ENCODE measurements at regions not wholly inside any gene's neighbourhood (a gene's known extent, or its start where the extent isn't known, plus 50 kb on each side); places are given as distances from the start of the nearest gene placed in this dataset.

GRCh38 chr1:60959701-60960100 is 122.7 kb upstream of the NFIA start:
- no peak overlapping the region for H3K27ac ChIP-seq (ENCODE audit: low read length)
- no peaks in the 10 kb centered on the region for H3K27me3 ChIP-seq (ENCODE audit: insufficient read depth, low read depth, low read length)
- H3K9ac ChIP-seq (ENCODE audit: low read length) = no peak overlapping the region
- peaks cover 3% of the 10 kb centered on the region for H3K9me3 ChIP-seq (ENCODE audit: low read length)
- no peaks in the 10 kb centered on the region for H3K9me2 ChIP-seq (ENCODE audit: insufficient read depth, low read length)
- H3K4me3 ChIP-seq (ENCODE audit: low read length) = no peak overlapping the region
- H3K36me3 ChIP-seq (ENCODE audit: insufficient read depth, low read length) = no peaks in the 10 kb centered on the region
- no peaks in the 10 kb centered on the region for H4K20me1 ChIP-seq (ENCODE audit: insufficient read depth)
- no peak overlapping the region for H3K4me2 ChIP-seq (ENCODE audit: low read length)
- H3F3A ChIP-seq (ENCODE audit: insufficient read depth, low read length, poor library complexity, severe bottlenecking) = no peaks in the 10 kb centered on the region
- no peak overlapping the region for H2AFZ ChIP-seq (ENCODE audit: low read depth, low read length)
- TF ChIP-seq SMC3 (conservative IDR thresholded peaks at IDR 0.05; ENCODE audit: poor library complexity) (no peak), EZH2 (IDR thresholded peaks at IDR 0.05; ENCODE audit: borderline replicate concordance, insufficient read depth, low read length, poor library complexity, severe bottlenecking) (no peak), POLR2AphosphoS5 (IDR thresholded peaks at IDR 0.05) (no peak), REST (IDR thresholded peaks at IDR 0.05; ENCODE audit: borderline replicate concordance) (no peak), RAD21 (conservative IDR thresholded peaks at IDR 0.05) (no peak), TAF1 (IDR thresholded peaks at IDR 0.05; ENCODE audit: low read depth) (no peak), EP300 (conservative IDR thresholded peaks at IDR 0.05; ENCODE audit: poor library complexity, severe bottlenecking) (no peak)
- TF ChIP-seq, protein P1, sequence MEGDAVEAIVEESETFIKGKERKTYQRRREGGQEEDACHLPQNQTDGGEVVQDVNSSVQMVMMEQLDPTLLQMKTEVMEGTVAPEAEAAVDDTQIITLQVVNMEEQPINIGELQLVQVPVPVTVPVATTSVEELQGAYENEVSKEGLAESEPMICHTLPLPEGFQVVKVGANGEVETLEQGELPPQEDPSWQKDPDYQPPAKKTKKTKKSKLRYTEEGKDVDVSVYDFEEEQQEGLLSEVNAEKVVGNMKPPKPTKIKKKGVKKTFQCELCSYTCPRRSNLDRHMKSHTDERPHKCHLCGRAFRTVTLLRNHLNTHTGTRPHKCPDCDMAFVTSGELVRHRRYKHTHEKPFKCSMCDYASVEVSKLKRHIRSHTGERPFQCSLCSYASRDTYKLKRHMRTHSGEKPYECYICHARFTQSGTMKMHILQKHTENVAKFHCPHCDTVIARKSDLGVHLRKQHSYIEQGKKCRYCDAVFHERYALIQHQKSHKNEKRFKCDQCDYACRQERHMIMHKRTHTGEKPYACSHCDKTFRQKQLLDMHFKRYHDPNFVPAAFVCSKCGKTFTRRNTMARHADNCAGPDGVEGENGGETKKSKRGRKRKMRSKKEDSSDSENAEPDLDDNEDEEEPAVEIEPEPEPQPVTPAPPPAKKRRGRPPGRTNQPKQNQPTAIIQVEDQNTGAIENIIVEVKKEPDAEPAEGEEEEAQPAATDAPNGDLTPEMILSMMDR (IDR thresholded peaks at IDR 0.05; ENCODE audit: poor library complexity, severe bottlenecking) = no peak
- H3K79me2 ChIP-seq (replicated peaks; ENCODE audit: insufficient read depth, low read length) = no peaks in the 10 kb centered on the region

- H3K9me2 ChIP-seq (ENCODE audit: insufficient read depth, low read length) = no peaks in the 10 kb centered on the region
- no peak overlapping the region for H2AFZ ChIP-seq (ENCODE audit: low read depth, low read length)
- no peaks in the 10 kb centered on the region for H3K27me3 ChIP-seq (ENCODE audit: insufficient read depth, low read depth, low read length)
- no peaks in the 10 kb centered on the region for H3K36me3 ChIP-seq (ENCODE audit: insufficient read depth, low read length)
- no peak overlapping the region for H3K4me3 ChIP-seq (ENCODE audit: low read length)
- H3K79me2 ChIP-seq (replicated peaks; ENCODE audit: insufficient read depth, low read length) = no peaks in the 10 kb centered on the region
- H3K27ac ChIP-seq (ENCODE audit: low read length) = no peak overlapping the region
- H3K4me2 ChIP-seq (ENCODE audit: low read length) = no peak overlapping the region
- TF ChIP-seq EZH2 (IDR thresholded peaks at IDR 0.05; ENCODE audit: borderline replicate concordance, insufficient read depth, low read length, poor library complexity, severe bottlenecking) (no peak), RAD21 (conservative IDR thresholded peaks at IDR 0.05) (no peak), EP300 (conservative IDR thresholded peaks at IDR 0.05; ENCODE audit: poor library complexity, severe bottlenecking) (no peak), POLR2AphosphoS5 (IDR thresholded peaks at IDR 0.05) (no peak), TAF1 (IDR thresholded peaks at IDR 0.05; ENCODE audit: low read depth) (no peak)
- no peaks in the 10 kb centered on the region for H4K20me1 ChIP-seq (ENCODE audit: insufficient read depth)
- H3K9me3 ChIP-seq (ENCODE audit: low read length) = no peaks in the 10 kb centered on the region
- no peaks in the 10 kb centered on the region for H3F3A ChIP-seq (ENCODE audit: insufficient read depth, low read length, poor library complexity, severe bottlenecking)
- no peak overlapping the region for H3K9ac ChIP-seq (ENCODE audit: low read length)
These were observed 124.4 kb upstream of the NFIA start for GRCh38 chr1:60958001-60958400.

DNA sequence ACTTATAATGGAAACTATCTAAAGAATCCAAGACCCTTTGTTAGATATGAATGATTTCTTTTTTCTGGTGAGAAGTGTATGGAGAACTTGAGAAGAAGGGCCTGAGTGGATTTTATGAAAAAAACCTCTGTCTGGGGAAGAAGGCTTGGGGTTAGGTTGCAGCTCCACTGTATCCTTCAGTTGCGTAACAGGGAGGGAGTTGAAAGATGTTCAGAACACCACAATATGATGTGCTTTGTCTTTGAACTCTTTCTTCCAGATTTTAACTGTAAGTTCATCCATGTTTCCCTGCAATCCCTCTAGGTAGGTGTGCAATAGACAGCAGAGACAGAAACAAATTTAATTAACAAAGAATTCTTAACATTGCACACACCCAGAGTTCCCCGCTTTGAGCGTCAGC is 125.8 kb upstream of the NFIA start:
- H3K27ac ChIP-seq (ENCODE audit: low read length) = no peak overlapping the region
- no peak overlapping the region for H2AFZ ChIP-seq (ENCODE audit: low read depth, low read length)

More for the DNA sequence above, 125.8 kb upstream of the NFIA start:
- H3K9ac ChIP-seq (ENCODE audit: low read length) = no peak overlapping the region
- H3F3A ChIP-seq (ENCODE audit: insufficient read depth, low read length, poor library complexity, severe bottlenecking) = no peaks in the 10 kb centered on the region
- no peaks in the 10 kb centered on the region for H3K36me3 ChIP-seq (ENCODE audit: insufficient read depth, low read length)
- H3K9me3 ChIP-seq (ENCODE audit: low read length) = no peaks in the 10 kb centered on the region
- H3K79me2 ChIP-seq (replicated peaks; ENCODE audit: insufficient read depth, low read length) = no peaks in the 10 kb centered on the region
- H3K4me2 ChIP-seq (ENCODE audit: low read length) = no peak overlapping the region
- H3K27me3 ChIP-seq (ENCODE audit: insufficient read depth, low read depth, low read length) = no peaks in the 10 kb centered on the region
- TF ChIP-seq, protein P1 (IDR thresholded peaks at IDR 0.05; ENCODE audit: poor library complexity, severe bottlenecking) = no peak
- no peak for TF ChIP-seq SMC3 (conservative IDR thresholded peaks at IDR 0.05; ENCODE audit: poor library complexity)
- no peak overlapping the region for H3K4me3 ChIP-seq (ENCODE audit: low read length)
- H4K20me1 ChIP-seq (ENCODE audit: insufficient read depth) = no peaks in the 10 kb centered on the region
- H3K9me2 ChIP-seq (ENCODE audit: insufficient read depth, low read length) = no peaks in the 10 kb centered on the region
